Caco-2 (cell line): ENCODE measurements at regions not wholly inside any gene's neighbourhood (a gene's known extent, or its start where the extent isn't known, plus 50 kb on each side); places are given as distances from the start of the nearest gene placed in this dataset.

Experiments used
- BruUV-seq: library from RNA; stranded (reverse); fragments of 400-500 nt; replicated peaks from 2 replicates; lab custom pipeline; 2021; lab: Mats Ljungman, UMichigan
- CTCF ChIA-PET: fragments of 300-600 bp; sonication (Branson Sonifier 250); formaldehyde crosslinking; loops from one replicate; lab custom pipeline; 2022; ENCODE audit warnings: antibody characterized with exemption; lab: Charles Lee
- POLR2A ChIA-PET: fragments of 300-600 bp; sonication (Branson Sonifier 250); formaldehyde crosslinking; loops from one replicate; lab custom pipeline; 2022; ENCODE audit warnings: antibody characterized with exemption; lab: Charles Lee
- DNase-seq, 2 experiments: peaks; one replicate each; pipeline versions ENCODE4 v3.0.0 to v3.0.0-alpha.2; 2020 to 2022
- H3K27me3 ChIP-seq: replicated peaks from 2 replicates; pipeline ENCODE4 v1.6.0; 2011; ENCODE audit warnings: low read length; ENCODE audit not compliant: control insufficient read depth, insufficient read depth
- H3K36me3 ChIP-seq: 2 replicates; pipeline ENCODE4 v1.5.1; 2011; ENCODE audit warnings: low read length; ENCODE audit not compliant: control insufficient read depth, insufficient read depth
- H3K4me1 ChIP-seq: fragments of 250-450 bp; sonication (Bioruptor Pico); 2 replicates; pipeline ENCODE4 v1.5.1; 2020; ENCODE audit warnings: mild to moderate bottlenecking
- H3K4me3 ChIP-seq: 2 replicates; pipeline ENCODE4 v1.5.1; 2011; ENCODE audit warnings: low read depth, mild to moderate bottlenecking, control low read depth, low read length
- H3K9me3 ChIP-seq: fragments of 250-450 bp; sonication (Bioruptor Pico); 2 replicates; pipeline ENCODE4 v1.5.1; 2020; ENCODE audit warnings: mild to moderate bottlenecking, moderate library complexity
- H3K27ac Mint-ChIP-seq: one replicate; pipeline ENCODE4 v1.8.0; 2022; ENCODE audit warnings: mixed read lengths; ENCODE audit not compliant: unreplicated experiment
- H3K27me3 Mint-ChIP-seq: one replicate; pipeline ENCODE4 v1.8.0; 2022; ENCODE audit warnings: mixed read lengths; ENCODE audit not compliant: insufficient read depth, unreplicated experiment
- H3K36me3 Mint-ChIP-seq: one replicate; pipeline ENCODE4 v1.8.0; 2022; ENCODE audit warnings: mild to moderate bottlenecking, mixed read lengths; ENCODE audit not compliant: insufficient read depth, unreplicated experiment
- H3K4me1 Mint-ChIP-seq: one replicate; pipeline ENCODE4 v1.8.0; 2022; ENCODE audit warnings: low read depth, mixed read lengths; ENCODE audit not compliant: unreplicated experiment
- H3K4me3 Mint-ChIP-seq: one replicate; pipeline ENCODE4 v1.8.0; 2022; ENCODE audit warnings: mild to moderate bottlenecking, moderate library complexity, mixed read lengths; ENCODE audit not compliant: unreplicated experiment
- H3K9me3 Mint-ChIP-seq: one replicate; pipeline ENCODE4 v1.8.0; 2022; ENCODE audit warnings: mixed read lengths; ENCODE audit not compliant: unreplicated experiment
- CTCF ChIP-seq, 2 experiments: fragments of 200-600 bp in 1 of 2; IDR thresholded peaks; 1 replicate in 1 of 2; 2 replicates in 1 of 2; pipeline versions ENCODE4 v1.5.1 to v1.8.0; 2011 to 2022; ENCODE audit warnings: antibody characterized with exemption in 1 of 2, control low read depth in 1 of 2, inconsistent platforms in 1 of 2, low read depth in 1 of 2, low read length in 1 of 2, mild to moderate bottlenecking in 1 of 2, moderate library complexity in 1 of 2; ENCODE audit not compliant: insufficient read depth in 1 of 2, severe bottlenecking in 1 of 2, unreplicated experiment in 1 of 2
- intact Hi-C: fragments of 100-400 bp; cut with micrococcal nuclease; formaldehyde crosslinking; loops from one replicate; pipeline ENCODE4 v1.10.0; 2022; ENCODE audit not compliant: unreplicated experiment

GRCh38 chr6:119760046-119760445 lies 410.5 kb upstream of the MAN1A1 start:
- CTCF ChIA-PET: no interaction called here
- Mint-ChIP-seq H3K27ac (no peak overlapping the region), H3K9me3 (peaks cover 6% of the 10 kb centered on the region), H3K4me1 (peaks cover 5% of the 10 kb centered on the region), H3K36me3 (no peaks in the 10 kb centered on the region), H3K4me3 (no peak overlapping the region), H3K27me3 (peaks cover 9% of the 10 kb centered on the region)
- no peak for DNase-seq
- intact Hi-C loops: no loop called here
- Histone ChIP-seq H3K9me3 (no peaks in the 10 kb centered on the region), H3K4me3 (no peak overlapping the region), H3K27me3 (no peaks in the 10 kb centered on the region), H3K36me3 (no peaks in the 10 kb centered on the region), H3K4me1 (0 out of 2 replicates have a peak, but pooled peaks cover 6% of the 10 kb centered on the region)
- no TSS peak for BruUV-seq
- no peak for TF ChIP-seq CTCF (IDR thresholded peaks at IDR 0.05; ENCODE audit: insufficient read depth in 1 of 2, low read depth in 1 of 2, low read length in 1 of 2, severe bottlenecking in 1 of 2, unreplicated experiment in 1 of 2)
- POLR2A ChIA-PET: no interaction called here

GRCh38 chr6:119758385-119758784 lies 408.8 kb upstream of the MAN1A1 start:
- H3K27me3 Mint-ChIP-seq: peaks cover 12% of the 10 kb centered on the region
- no peak for TF ChIP-seq CTCF (IDR thresholded peaks at IDR 0.05; ENCODE audit: insufficient read depth in 1 of 2, low read depth in 1 of 2, low read length in 1 of 2, severe bottlenecking in 1 of 2, unreplicated experiment in 1 of 2)
- intact Hi-C loops: no loop called here
- no TSS peak for BruUV-seq
- CTCF ChIA-PET: no interaction called here
- Histone ChIP-seq H3K36me3 (no peaks in the 10 kb centered on the region), H3K27me3 (no peaks in the 10 kb centered on the region), H3K4me1 (no peaks in the 10 kb centered on the region), H3K4me3 (no peak overlapping the region), H3K9me3 (no peaks in the 10 kb centered on the region)
- no peak for DNase-seq
- no peaks in the 10 kb centered on the region for H3K9me3 Mint-ChIP-seq
- no peak overlapping the region for H3K4me3 Mint-ChIP-seq
- no peak overlapping the region for H3K27ac Mint-ChIP-seq
- no peaks in the 10 kb centered on the region for H3K4me1 Mint-ChIP-seq
- no peaks in the 10 kb centered on the region for H3K36me3 Mint-ChIP-seq
- POLR2A ChIA-PET: no interaction called here

GRCh38 chr6:119757467-119757866 lies 407.9 kb upstream of the MAN1A1 start:
- Mint-ChIP-seq H3K27me3 (peaks cover 12% of the 10 kb centered on the region), H3K9me3 (no peaks in the 10 kb centered on the region), H3K27ac (no peak overlapping the region), H3K4me1 (no peaks in the 10 kb centered on the region), H3K4me3 (no peak overlapping the region), H3K36me3 (no peaks in the 10 kb centered on the region)
- Histone ChIP-seq H3K4me1 (no peaks in the 10 kb centered on the region), H3K36me3 (no peaks in the 10 kb centered on the region), H3K4me3 (no peak overlapping the region), H3K9me3 (no peaks in the 10 kb centered on the region), H3K27me3 (no peaks in the 10 kb centered on the region)
- POLR2A ChIA-PET: no interaction called here
- no TSS peak for BruUV-seq
- no peak for DNase-seq
- CTCF ChIA-PET: no interaction called here
- intact Hi-C loops: no loop called here
- no peak for TF ChIP-seq CTCF (IDR thresholded peaks at IDR 0.05; ENCODE audit: insufficient read depth in 1 of 2, low read depth in 1 of 2, low read length in 1 of 2, severe bottlenecking in 1 of 2, unreplicated experiment in 1 of 2)
